ENCODE measurements at regions not wholly inside any gene's neighbourhood (a gene's known extent, or its start where the extent isn't known, plus 50 kb on each side); places are given as distances from the start of the nearest gene placed in this dataset.

DNA sequence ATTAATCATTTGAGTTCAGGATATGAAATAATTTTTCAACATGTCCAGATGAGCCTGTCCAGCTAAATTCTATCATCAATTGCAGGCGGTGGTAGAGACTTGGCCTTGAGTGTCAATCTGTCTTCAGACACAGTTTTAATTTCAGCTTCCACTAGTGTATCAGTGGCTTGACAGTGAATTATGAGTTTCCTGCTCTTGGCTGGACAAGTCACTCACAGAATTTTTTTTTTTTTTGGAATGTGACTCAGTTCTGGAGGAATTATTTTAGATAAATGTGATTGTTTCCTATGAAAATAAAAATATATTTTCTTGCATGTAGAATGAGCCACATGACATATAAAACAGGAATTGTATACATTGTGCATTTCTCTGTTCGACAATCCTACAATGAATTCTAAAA is 319.9 kb upstream of the AKR1E2 start:
- BruUV-seq (replicated peaks) = no TSS peak
- no peaks in the 10 kb centered on the region for H3K27me3 ChIP-seq (ENCODE audit: control insufficient read depth, insufficient read depth, low read length)
- intact Hi-C loops (cut with micrococcal nuclease; ENCODE audit: unreplicated experiment) (no loop called here), in situ Hi-C loops (cut with HindIII; ENCODE audit: low pct_unique_long_range_greater_than_20kb, low sequenced_read_pairs) (no loop called here)
- no peak overlapping the region for H3K27ac ChIP-seq (ENCODE audit: low read length)
- H3K9me3 ChIP-seq (ENCODE audit: control insufficient read depth, insufficient read depth, low read depth, low read length) = peaks cover 4% of the 10 kb centered on the region; the same call in 1 of the 2 replicates
- TF ChIP-seq TCF7L2 (IDR thresholded peaks at IDR 0.05; ENCODE audit: low read depth, low read length) = no peak
- TF ChIP-seq, protein P1, sequence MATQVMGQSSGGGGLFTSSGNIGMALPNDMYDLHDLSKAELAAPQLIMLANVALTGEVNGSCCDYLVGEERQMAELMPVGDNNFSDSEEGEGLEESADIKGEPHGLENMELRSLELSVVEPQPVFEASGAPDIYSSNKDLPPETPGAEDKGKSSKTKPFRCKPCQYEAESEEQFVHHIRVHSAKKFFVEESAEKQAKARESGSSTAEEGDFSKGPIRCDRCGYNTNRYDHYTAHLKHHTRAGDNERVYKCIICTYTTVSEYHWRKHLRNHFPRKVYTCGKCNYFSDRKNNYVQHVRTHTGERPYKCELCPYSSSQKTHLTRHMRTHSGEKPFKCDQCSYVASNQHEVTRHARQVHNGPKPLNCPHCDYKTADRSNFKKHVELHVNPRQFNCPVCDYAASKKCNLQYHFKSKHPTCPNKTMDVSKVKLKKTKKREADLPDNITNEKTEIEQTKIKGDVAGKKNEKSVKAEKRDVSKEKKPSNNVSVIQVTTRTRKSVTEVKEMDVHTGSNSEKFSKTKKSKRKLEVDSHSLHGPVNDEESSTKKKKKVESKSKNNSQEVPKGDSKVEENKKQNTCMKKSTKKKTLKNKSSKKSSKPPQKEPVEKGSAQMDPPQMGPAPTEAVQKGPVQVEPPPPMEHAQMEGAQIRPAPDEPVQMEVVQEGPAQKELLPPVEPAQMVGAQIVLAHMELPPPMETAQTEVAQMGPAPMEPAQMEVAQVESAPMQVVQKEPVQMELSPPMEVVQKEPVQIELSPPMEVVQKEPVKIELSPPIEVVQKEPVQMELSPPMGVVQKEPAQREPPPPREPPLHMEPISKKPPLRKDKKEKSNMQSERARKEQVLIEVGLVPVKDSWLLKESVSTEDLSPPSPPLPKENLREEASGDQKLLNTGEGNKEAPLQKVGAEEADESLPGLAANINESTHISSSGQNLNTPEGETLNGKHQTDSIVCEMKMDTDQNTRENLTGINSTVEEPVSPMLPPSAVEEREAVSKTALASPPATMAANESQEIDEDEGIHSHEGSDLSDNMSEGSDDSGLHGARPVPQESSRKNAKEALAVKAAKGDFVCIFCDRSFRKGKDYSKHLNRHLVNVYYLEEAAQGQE (IDR thresholded peaks at IDR 0.05; ENCODE audit: insufficient read depth in 1 of 2, low read depth in 2 of 2, low read length in 1 of 2) = no peak
- TF ChIP-seq, protein P2, sequence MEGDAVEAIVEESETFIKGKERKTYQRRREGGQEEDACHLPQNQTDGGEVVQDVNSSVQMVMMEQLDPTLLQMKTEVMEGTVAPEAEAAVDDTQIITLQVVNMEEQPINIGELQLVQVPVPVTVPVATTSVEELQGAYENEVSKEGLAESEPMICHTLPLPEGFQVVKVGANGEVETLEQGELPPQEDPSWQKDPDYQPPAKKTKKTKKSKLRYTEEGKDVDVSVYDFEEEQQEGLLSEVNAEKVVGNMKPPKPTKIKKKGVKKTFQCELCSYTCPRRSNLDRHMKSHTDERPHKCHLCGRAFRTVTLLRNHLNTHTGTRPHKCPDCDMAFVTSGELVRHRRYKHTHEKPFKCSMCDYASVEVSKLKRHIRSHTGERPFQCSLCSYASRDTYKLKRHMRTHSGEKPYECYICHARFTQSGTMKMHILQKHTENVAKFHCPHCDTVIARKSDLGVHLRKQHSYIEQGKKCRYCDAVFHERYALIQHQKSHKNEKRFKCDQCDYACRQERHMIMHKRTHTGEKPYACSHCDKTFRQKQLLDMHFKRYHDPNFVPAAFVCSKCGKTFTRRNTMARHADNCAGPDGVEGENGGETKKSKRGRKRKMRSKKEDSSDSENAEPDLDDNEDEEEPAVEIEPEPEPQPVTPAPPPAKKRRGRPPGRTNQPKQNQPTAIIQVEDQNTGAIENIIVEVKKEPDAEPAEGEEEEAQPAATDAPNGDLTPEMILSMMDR (IDR thresholded peaks at IDR 0.05) = no peak
- TF ChIP-seq SIN3A (IDR thresholded peaks at IDR 0.05; ENCODE audit: borderline replicate concordance, insufficient read depth, low read depth, low read length) = no peak
- no peak for TF ChIP-seq POLR2AphosphoS5 (IDR thresholded peaks at IDR 0.05; ENCODE audit: low read depth, low read length)
- H3K4me1 ChIP-seq (ENCODE audit: control insufficient read depth, insufficient read depth, low read length) = no peaks in the 10 kb centered on the region
- ChIA-PET POLR2A (no interaction called here), CTCF (no interaction called here)
- ATAC-seq (no peak), DNase-seq (ENCODE audit: low read depth, low spot score) (no peak)
- H3K36me3 ChIP-seq (ENCODE audit: control insufficient read depth, insufficient read depth, low read length) = no peaks in the 10 kb centered on the region
- H3K4me3 ChIP-seq (ENCODE audit: low read depth in 2 of 2, low read length in 2 of 2) = no peak overlapping the region

DNA sequence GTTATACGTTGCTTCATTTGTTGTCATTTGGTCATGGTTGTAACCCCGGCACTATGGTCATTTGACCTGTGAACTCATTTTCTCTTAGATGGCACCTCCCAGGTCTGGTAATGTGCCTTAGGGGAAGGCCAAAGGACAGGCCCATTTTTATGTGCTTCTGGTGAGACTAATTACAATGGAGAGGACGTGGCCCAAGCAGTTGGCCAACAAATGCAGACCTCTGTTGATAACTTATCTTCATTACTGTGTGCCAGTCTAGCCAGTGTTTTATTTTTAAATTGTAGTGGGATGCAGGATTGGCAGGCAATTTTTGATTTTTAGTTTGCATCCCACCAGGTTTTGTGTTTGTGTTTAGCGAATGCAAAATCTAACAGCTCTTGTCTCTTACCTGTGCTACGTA is 321.5 kb upstream of the AKR1E2 start:
- Histone ChIP-seq H3K9me3 (ENCODE audit: control insufficient read depth, insufficient read depth, low read depth, low read length) (peaks cover 4% of the 10 kb centered on the region; the same call in 1 of the 2 replicates), H3K36me3 (ENCODE audit: control insufficient read depth, insufficient read depth, low read length) (no peaks in the 10 kb centered on the region), H3K4me3 (ENCODE audit: low read depth in 2 of 2, low read length in 2 of 2) (no peak overlapping the region), H3K27ac (ENCODE audit: low read length) (no peak overlapping the region), H3K27me3 (ENCODE audit: control insufficient read depth, insufficient read depth, low read length) (no peaks in the 10 kb centered on the region), H3K4me1 (ENCODE audit: control insufficient read depth, insufficient read depth, low read length) (no peaks in the 10 kb centered on the region)
- intact Hi-C loops (cut with micrococcal nuclease; ENCODE audit: unreplicated experiment) = no loop called here
- DNase-seq (ENCODE audit: low read depth, low spot score) = no peak
- ATAC-seq = no peak
- ChIA-PET CTCF (no interaction called here), POLR2A (no interaction called here)
- in situ Hi-C loops (cut with HindIII; ENCODE audit: low pct_unique_long_range_greater_than_20kb, low sequenced_read_pairs) = no loop called here
- TF ChIP-seq SIN3A (IDR thresholded peaks at IDR 0.05; ENCODE audit: borderline replicate concordance, insufficient read depth, low read depth, low read length) (no peak), POLR2AphosphoS5 (IDR thresholded peaks at IDR 0.05; ENCODE audit: low read depth, low read length) (no peak), TCF7L2 (IDR thresholded peaks at IDR 0.05; ENCODE audit: low read depth, low read length) (no peak)
- TF ChIP-seq, protein P2 (IDR thresholded peaks at IDR 0.05) = no peak
- TF ChIP-seq, protein P1 (IDR thresholded peaks at IDR 0.05; ENCODE audit: insufficient read depth in 1 of 2, low read depth in 2 of 2, low read length in 1 of 2) = no peak
- no TSS peak for BruUV-seq (replicated peaks)

All from Panc1 (cell line).